CMK (cell line): ENCODE measurements at regions not wholly inside any gene's neighbourhood (a gene's known extent, or its start where the extent isn't known, plus 50 kb on each side); places are given as distances from the start of the nearest gene placed in this dataset.
"Not testable (repeated sequence)": the region's sequence is repeated elsewhere in the genome, so short reads cannot be mapped to it uniquely, and the experiment has no call there.

ENCODE experiments used
- DNase-seq: peaks from one replicate; pipeline ENCODE4 v3.0.0-alpha.2; 2010; ENCODE audit warnings: low read depth

DNA sequence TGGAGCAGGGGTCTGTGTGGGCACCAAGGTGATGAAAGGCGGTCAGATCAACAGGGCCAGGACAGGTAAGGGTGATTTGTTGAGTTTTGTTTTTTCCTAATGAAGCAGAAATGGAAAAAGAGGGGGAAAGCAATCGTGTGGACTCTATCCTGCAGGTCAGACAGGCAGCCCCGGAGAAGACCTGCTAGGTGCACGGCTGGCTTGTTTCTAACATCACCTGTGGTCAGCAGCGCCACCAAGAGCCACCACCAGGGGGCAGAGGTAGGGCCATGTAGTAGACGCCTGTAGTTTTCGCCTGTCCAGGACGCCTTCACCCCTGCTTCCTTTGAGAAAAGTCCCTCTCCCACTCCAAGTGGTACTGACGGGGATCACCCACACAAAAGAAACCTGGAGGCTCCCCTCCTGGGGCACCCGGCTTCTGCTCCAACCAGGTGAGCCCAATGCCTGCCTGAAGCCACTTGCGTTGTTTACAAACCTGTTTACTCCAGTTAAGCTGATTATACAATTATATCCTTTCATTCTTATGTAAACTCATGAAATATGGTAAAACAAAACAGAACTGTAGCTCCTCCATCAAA, 54.2 kb upstream of the SEC14L1 start:
- DNase-seq: peak; percentile 60

DNA sequence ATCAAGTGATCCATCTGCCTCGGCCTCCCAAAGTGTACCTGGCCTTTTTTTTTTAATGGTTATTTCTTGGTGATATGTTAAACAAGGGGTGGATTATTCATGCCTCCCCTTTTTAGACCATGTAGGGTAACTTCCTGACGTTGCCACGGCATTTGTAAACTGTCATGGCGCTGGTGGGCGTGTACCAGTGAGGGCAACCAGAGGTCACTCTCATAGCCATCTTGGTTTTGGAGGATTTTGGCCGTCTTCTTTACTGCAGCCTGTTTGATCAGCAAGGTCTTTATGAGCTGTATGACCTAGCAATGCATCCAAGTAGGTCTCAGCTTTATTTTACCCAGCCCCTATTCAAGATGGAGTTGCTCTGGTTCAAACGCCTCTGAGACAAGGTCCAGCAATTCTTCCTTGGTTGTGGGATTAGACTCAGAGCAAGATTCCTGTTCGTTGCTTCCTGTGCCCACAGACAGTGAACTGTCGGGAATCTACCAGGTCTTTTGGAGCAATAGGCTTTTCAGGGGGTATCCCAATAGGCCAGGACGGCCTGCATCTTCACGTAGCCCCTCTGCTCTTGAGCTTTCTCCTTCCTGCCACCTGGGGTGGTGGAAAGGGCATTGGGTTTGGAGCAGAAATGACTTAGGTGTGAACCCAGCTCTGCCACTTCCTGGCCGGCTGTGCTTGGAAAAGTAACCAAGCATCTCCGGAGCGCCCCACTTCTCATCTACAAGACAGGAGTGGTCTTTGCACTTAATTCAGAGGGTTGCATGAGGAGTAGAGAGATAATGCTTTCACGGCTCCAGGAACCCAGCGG, 52.9 kb upstream of the SEC14L1 start:
- DNase-seq: no peak

DNA sequence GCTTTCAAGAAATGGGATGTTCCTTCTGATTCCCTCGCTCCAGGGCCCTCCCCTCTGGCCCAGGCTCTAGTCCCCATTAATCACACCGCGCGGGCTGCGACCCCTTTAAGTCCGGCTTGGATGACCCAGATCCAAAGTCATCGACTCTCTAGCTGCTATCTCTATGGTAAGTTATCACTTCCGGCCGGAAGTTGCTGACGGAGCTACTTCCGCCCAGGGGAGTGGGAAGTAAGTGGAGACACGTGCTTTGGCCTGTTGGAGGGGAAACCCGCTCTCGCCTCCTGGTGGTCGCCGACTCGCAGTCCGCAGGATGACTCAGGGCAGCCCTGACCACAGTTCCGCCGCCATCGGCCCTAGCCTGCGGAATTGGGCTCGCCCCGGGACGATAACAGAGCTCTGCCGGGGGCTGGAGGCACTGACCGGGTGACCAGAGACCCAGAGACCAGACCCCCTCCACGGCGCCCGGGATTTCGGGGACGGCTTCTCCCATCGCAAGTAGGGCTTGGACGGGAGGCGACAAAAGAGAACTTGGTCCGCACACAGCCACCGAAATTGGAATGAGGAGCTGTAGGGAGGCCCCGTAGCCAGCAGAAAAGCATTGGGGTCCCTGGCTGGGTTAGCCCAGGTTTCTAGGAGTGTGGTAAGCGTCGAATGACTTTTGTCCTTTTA, 52.2 kb upstream of the SEC14L1 start:
- peak; percentile 98 for DNase-seq

DNA sequence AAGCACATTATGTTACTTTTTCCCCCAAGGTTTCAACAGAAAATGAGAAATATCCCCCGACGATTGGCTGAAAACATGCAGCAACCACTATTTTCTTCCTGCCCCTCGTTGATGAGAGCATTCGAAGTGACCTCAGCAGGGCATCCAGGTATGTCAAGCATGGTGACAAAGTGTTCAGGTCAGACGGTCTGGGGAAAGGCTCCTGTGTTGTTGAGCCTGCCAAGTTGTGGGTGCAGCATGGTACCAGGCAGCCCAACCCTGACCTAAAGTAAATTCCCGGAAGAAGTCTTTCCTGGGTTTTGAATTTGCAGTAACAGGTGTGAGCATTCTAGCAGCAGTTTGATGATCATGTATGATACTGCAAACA, 51.7 kb upstream of the SEC14L1 start:
- no peak for DNase-seq

DNA sequence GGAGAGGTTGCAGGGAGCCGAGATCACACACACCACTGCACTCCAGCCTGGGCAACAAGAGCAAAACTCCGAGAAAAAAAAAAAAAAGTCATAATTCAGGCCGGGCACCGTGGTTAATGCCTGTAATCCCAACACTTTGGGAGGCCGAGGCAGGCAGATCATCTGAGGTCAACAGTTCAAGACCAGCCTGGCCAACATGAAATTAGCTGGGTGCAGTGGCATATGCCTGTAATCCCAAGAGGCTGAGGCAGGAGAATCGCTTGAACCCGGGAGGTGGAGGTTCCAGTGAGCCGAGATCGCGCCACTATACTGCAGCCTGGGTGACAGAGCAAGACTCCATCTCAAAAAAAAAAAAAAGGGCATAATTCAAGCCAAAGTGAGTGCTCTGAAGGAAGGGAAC, 50.8 kb upstream of the SEC14L1 start:
- not testable (repeated sequence) for DNase-seq

DNA sequence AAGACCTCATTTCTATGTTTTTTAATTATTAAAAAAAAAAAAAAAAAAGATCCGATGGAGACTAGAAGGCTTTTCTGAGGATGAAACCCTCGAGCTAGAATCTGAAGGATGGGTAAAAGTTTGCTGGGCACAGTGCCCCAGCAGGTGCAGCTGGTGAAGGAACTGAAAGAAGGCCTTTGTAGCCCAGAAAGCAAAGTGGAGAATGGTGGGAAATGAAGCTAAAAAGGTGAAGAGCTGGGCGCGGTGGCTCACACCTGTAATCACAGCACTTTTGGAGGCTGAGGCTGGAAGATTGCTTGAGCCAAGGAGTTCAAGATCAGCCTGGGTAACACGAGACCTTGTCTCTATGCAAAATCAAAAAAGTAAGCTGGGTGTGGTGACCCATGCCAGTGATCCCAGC, 50.3 kb upstream of the SEC14L1 start:
- no peak for DNase-seq
